Uterus (tissue), 3 donors: ENCODE measurements at regions not wholly inside any gene's neighbourhood (a gene's known extent, or its start where the extent isn't known, plus 50 kb on each side); places are given as distances from the start of the nearest gene placed in this dataset.

Experiments used
- DNase-seq, 2 donors: peaks; one replicate each; pipeline ENCODE4 v3.0.0-alpha.2; 2019 to 2020
- H3K27ac ChIP-seq, 2 donors: fragments of 200-600 bp; sonication (generic); 1 replicate in 1 of 2; 2 replicates in 1 of 2; pipeline ENCODE4 v1.5.1; 2016 to 2018
- H3K27me3 ChIP-seq, 2 donors: fragments of 200-600 bp; sonication (generic); one replicate each; pipeline ENCODE4 v1.5.1; 2018 to 2019; ENCODE audit warnings: control low read depth in 1 of 2
- H3K36me3 ChIP-seq, 2 donors: fragments of 200-600 bp; sonication (generic); one replicate each; pipeline ENCODE4 v1.5.1; 2019; ENCODE audit warnings: control low read depth in 1 of 2
- H3K4me1 ChIP-seq, 2 donors: fragments of 200-600 bp; sonication (generic); one replicate each; pipeline ENCODE4 v1.5.1; 2018 to 2019; ENCODE audit warnings: control low read depth in 1 of 2
- H3K4me3 ChIP-seq, 2 donors: fragments of 200-600 bp; sonication (generic); 1 replicate in 1 of 2; 2 replicates in 1 of 2; pipeline ENCODE4 v1.5.1; 2018 to 2019; ENCODE audit warnings: mild to moderate bottlenecking in 1 of 2
- H3K9me3 ChIP-seq, 2 donors: fragments of 200-600 bp; sonication (generic); one replicate each; pipeline ENCODE4 v1.5.1; 2019; ENCODE audit warnings: control low read depth in 1 of 2
- CTCF ChIP-seq, 4 experiments: fragments of 200-600 bp in 2 of 4; fragments of 450-650 bp in 2 of 4; sonication (generic) in 2 of 4; IDR thresholded peaks; one replicate each; pipeline ENCODE4 v1.5.1; 2016 to 2019; ENCODE audit warnings: antibody characterized with exemption in 4 of 4, mild to moderate bottlenecking in 2 of 4, moderate library complexity in 1 of 4
- POLR2A ChIP-seq, 2 donors: fragments of 450-650 bp; IDR thresholded peaks; one replicate each; pipeline ENCODE4 v1.6.1; 2016; ENCODE audit warnings: antibody characterized with exemption in 2 of 2, mild to moderate bottlenecking in 1 of 2, moderate library complexity in 1 of 2
- intact Hi-C: fragments of 100-400 bp; cut with DNase I; formaldehyde crosslinking; loops from one replicate; pipeline ENCODE4 v1.15.1; 2023; ENCODE audit warnings: low total_unique reads
- donor health status: DM: yes; HTN: yes; CAD: no.

GRCh38 chr20:53748176-53748575 is 154.5 kb upstream of the ZNF217 start:
- no peak for TF ChIP-seq CTCF (IDR thresholded peaks at IDR 0.05)
- H3K27me3 ChIP-seq: no peaks in the 10 kb centered on the region
- H3K36me3 ChIP-seq: no peaks in the 10 kb centered on the region
- no peak overlapping the region for H3K27ac ChIP-seq
- no peaks in the 10 kb centered on the region for H3K4me1 ChIP-seq
- H3K4me3 ChIP-seq: no peak overlapping the region
- no peak for DNase-seq
- no peaks in the 10 kb centered on the region for H3K9me3 ChIP-seq
- intact Hi-C loops: no loop called here

- intact Hi-C loops: no loop called here
- no peak for TF ChIP-seq CTCF (IDR thresholded peaks at IDR 0.05)
- TF ChIP-seq POLR2A (IDR thresholded peaks at IDR 0.05): no peak
- Histone ChIP-seq H3K36me3 (no peaks in the 10 kb centered on the region), H3K9me3 (no peaks in the 10 kb centered on the region), H3K27ac (no peak overlapping the region), H3K4me3 (no peak overlapping the region), H3K4me1 (no peaks in the 10 kb centered on the region), H3K27me3 (no peaks in the 10 kb centered on the region)
- DNase-seq: no peak
Observed at GRCh38 chr20:53743607-53744260, 150.1 kb upstream of the ZNF217 start.

GRCh38 chr20:53742685-53743081 is 149.0 kb upstream of the ZNF217 start:
- Histone ChIP-seq H3K27me3 (no peaks in the 10 kb centered on the region), H3K36me3 (no peaks in the 10 kb centered on the region), H3K9me3 (no peaks in the 10 kb centered on the region), H3K4me3 (no peak overlapping the region), H3K27ac (no peak overlapping the region), H3K4me1 (no peaks in the 10 kb centered on the region)
- no peak for DNase-seq
- intact Hi-C loops: no loop called here
- TF ChIP-seq CTCF (IDR thresholded peaks at IDR 0.05) (no peak), POLR2A (IDR thresholded peaks at IDR 0.05) (no peak)

GRCh38 chr20:53741726-53742028 is 148.0 kb upstream of the ZNF217 start:
- no peaks in the 10 kb centered on the region for H3K36me3 ChIP-seq
- H3K4me3 ChIP-seq: no peak overlapping the region
- no peaks in the 10 kb centered on the region for H3K9me3 ChIP-seq
- TF ChIP-seq CTCF (IDR thresholded peaks at IDR 0.05) (no peak), POLR2A (IDR thresholded peaks at IDR 0.05) (no peak)
- DNase-seq: no peak
- no peak overlapping the region for H3K27ac ChIP-seq
- no peaks in the 10 kb centered on the region for H3K4me1 ChIP-seq
- intact Hi-C loops: no loop called here
- no peaks in the 10 kb centered on the region for H3K27me3 ChIP-seq

- Histone ChIP-seq H3K27me3 (no peaks in the 10 kb centered on the region), H3K27ac (peak overlapping the region; percentile 51 to 82), H3K4me3 (no peak overlapping the region), H3K4me1 (no peaks in the 10 kb centered on the region), H3K36me3 (no peaks in the 10 kb centered on the region), H3K9me3 (no peaks in the 10 kb centered on the region)
- intact Hi-C loops: no loop called here
- no peak for DNase-seq
- TF ChIP-seq POLR2A (IDR thresholded peaks at IDR 0.05) (no peak), CTCF (IDR thresholded peaks at IDR 0.05) (no peak)
Observed at GRCh38 chr20:53739799-53740785, 146.5 kb upstream of the ZNF217 start.
